HG02759 (cell line): ENCODE measurements at regions not wholly inside any gene's neighbourhood (a gene's known extent, or its start where the extent isn't known, plus 50 kb on each side); places are given as distances from the start of the nearest gene placed in this dataset.

ENCODE experiments used
- ATAC-seq: cut with Tn5 transposase; IDR thresholded peaks from one replicate; pipeline ENCODE4 v1.9.1; 2021; ENCODE audit warnings: mild to moderate bottlenecking, moderate library complexity; ENCODE audit not compliant: unreplicated experiment

- ATAC-seq, result no peak
Measured at GRCh38 chr5:98698359-98698758, 75.1 kb upstream of the RGMB start.

DNA sequence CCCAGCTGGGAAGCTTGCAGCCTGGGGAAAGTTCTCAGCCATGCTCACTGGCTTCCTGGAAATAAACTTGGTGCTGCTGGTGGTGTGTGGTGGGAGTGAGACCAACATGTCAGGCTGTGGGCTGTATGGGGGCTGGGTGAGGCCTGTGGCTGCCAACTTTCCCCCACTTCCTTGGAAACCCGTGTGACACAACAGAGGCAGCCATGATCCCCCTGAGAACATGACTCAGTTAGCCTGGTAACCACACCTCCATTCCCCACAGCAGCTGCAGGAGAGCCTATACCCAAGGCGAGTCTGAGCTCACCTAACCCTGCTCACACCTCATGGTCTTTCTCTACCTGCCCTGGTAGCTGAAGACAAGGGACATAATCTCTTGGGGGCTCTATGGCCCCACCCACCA lies 72.7 kb upstream of the RGMB start:
- ATAC-seq, result no peak

GRCh38 chr5:98705841-98706240 lies 67.6 kb upstream of the RGMB start:
- ATAC-seq, result no peak

DNA sequence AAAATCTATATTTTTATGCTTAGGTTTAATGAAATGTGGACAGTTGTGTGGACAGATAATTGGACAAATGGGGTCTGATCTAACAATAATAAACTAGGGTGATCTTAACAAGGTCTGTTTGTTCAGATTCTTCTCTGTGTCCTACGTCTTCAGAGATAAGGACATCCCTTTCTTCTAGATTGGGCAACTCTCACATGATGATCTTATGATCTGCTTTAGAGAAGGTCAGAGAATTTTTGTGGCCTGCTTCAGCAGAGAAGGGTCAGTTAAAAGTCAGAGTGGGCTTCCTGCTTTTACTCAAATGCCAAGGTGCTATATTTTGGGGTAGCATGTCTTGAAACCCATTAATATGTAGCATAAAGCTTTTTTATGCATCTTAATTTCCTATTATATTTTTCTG lies 63.8 kb upstream of the RGMB start:
- ATAC-seq, result no peak

DNA sequence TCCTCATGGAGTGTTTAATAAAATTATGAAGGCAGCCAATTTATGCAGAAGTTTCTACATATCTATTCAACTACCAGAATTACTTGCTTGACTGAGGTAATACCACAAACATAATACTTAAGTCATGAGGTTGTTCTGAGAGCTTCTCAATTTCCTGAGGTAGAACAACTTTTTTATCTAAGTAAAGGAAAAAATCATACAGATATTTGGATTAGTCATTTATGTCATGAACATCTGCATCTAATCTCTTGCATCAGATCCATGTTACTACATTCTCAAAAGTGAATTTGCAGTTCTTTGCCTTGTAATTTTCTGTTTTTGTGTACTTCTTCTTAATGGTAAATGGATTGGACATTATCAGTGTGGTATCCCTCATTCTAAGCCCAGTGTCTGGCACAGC lies 60.4 kb upstream of the RGMB start:
- ATAC-seq, result no peak

DNA sequence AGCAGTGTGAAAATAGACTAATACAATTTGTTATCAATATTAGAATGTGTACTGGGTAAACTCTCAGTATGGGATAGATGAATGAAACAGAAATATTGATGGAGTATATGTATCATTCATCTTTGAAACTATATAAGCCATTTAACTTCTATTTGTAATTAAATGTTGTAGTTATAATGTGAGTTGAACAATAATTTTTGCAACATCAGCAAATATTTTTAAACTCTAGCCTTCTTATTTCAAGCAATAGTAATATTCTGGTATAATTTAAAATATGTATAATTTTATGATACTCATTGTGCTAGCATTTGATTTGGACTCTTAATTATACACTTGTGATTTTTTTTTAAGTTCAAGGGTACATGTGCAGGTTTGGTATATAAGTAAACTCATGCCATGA lies 59.6 kb upstream of the RGMB start:
- ATAC-seq, result no peak

DNA sequence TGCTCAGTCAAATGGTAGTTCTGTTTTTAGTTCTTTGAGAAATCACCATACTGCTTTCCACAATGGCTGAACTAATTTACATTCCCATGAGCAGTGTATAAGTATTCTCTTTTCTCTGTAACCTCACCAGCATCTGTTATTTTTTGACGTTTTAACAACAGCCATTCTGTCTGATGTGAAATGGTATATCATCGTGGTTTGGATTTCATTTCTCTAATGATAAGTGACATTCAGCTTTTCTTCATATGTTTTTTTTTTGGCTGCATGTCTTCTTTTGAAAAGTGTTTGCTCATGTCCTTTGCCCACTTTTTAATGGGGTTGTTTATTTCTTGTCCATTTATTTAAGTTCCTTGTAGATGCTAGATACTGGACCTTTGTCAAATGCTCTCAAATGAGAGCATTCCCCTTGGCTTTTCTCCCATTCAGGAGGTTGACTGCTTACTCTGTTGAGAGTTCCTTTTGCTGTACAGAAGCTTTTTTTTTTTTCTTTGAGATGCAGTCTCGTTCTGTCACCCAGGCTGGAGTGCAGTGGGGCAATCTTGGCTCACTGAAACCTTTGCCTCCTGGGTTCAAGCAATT lies 58.7 kb upstream of the RGMB start:
- ATAC-seq, result no peak

DNA sequence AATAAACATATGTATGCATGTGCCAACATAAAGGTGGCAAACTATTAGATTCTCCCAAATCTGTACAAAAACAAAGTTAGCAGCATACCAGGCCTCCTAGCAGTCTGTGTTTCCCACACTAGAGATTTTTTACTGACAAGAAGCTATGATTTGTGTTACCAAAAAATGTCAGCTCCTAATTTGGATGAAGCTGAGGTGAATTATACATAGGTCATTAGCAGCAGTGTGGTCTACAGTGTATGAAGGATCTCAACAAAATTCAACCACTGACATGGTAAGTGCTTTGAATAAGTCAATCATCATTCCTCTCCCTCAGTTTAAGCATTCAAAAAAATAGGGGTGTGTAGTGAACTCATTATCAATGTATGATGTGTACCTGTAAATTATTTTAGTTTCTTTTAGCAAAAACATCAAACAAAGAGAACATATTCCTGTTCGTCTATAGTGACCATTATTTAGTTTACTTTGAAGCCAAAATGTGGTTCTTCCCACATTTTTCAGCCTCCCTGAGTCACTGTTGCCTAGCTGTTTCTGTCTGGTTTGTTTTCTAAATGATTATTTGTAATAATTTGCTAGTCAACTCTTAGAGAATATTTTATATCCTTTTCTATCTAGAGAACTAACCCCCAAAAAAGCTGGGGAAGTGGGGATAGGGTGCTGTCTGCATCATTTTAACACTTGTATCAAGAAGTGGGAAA lies 52.1 kb upstream of the RGMB start:
- ATAC-seq, result no peak

GRCh38 chr5:98722188-98722587 lies 51.3 kb upstream of the RGMB start:
- no peak for ATAC-seq

DNA sequence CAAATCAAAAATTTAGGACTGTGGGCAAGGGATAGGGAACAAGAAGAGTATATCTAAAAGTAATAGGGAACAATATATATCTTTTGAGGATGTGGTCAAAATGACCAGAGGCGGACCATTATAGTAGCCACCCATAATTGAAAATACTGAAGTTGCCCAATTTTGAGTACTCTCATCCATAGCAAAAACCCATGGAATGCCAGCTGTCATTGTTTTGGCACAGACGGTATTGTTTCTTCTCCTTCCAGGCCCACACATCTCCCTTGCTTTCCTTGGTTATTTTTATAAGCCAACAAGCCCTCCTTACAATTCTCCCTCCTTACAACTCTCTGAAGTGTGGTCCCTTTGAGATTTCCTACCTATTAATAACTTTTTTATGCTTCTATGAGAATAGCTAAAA lies 50.4 kb upstream of the RGMB start:
- no peak for ATAC-seq
